CMK (cell line): ENCODE measurements at regions not wholly inside any gene's neighbourhood (a gene's known extent, or its start where the extent isn't known, plus 50 kb on each side); places are given as distances from the start of the nearest gene placed in this dataset.

Experiments used
- DNase-seq: peaks from one replicate; pipeline ENCODE4 v3.0.0-alpha.2; 2010; ENCODE audit warnings: low read depth

GRCh38 chr7:52980129-52980528 is 55.3 kb upstream of the POM121L12 start:
- DNase-seq, result no peak

- DNase-seq, result no peak
Observed at GRCh38 chr7:52973126-52973525, 62.3 kb upstream of the POM121L12 start.

- no peak for DNase-seq
Observed at GRCh38 chr7:52962402-52963076, 72.9 kb upstream of the POM121L12 start.

GRCh38 chr7:52961084-52961483 is 74.3 kb upstream of the POM121L12 start:
- no peak for DNase-seq

- DNase-seq, result no peak
Observed at GRCh38 chr7:52959878-52960660, 75.4 kb upstream of the POM121L12 start.

- DNase-seq, result no peak
Observed at GRCh38 chr7:52959336-52959735, 76.1 kb upstream of the POM121L12 start.

- no peak for DNase-seq
Observed at GRCh38 chr7:52958621-52959140, 76.8 kb upstream of the POM121L12 start.

- no peak for DNase-seq
Observed at GRCh38 chr7:52956379-52956915, 79.0 kb upstream of the POM121L12 start.

GRCh38 chr7:52955522-52955921 is 79.9 kb upstream of the POM121L12 start:
- no peak for DNase-seq

GRCh38 chr7:52944921-52945320 is 90.5 kb upstream of the POM121L12 start:
- DNase-seq, result no peak

GRCh38 chr7:52940481-52940880 is 95.0 kb upstream of the POM121L12 start:
- no peak for DNase-seq

GRCh38 chr7:52938455-52939133 is 96.8 kb upstream of the POM121L12 start:
- DNase-seq, result no peak

GRCh38 chr7:52936750-52937149 is 98.7 kb upstream of the POM121L12 start:
- DNase-seq, result peak; percentile 98

GRCh38 chr7:52928591-52928990 is 106.8 kb upstream of the POM121L12 start:
- DNase-seq, result no peak

- no peak for DNase-seq
Observed at GRCh38 chr7:52925332-52925731, 110.1 kb upstream of the POM121L12 start.

- no peak for DNase-seq
Observed at GRCh38 chr7:52920977-52921376, 114.5 kb upstream of the POM121L12 start.

- no peak for DNase-seq
Observed at GRCh38 chr7:52917982-52918578, 117.4 kb upstream of the POM121L12 start.

GRCh38 chr7:52911795-52912194 is 123.6 kb upstream of the POM121L12 start:
- DNase-seq, result no peak

GRCh38 chr7:52911326-52911725 is 124.1 kb upstream of the POM121L12 start:
- DNase-seq, result no peak

GRCh38 chr7:52909935-52910334 is 125.5 kb upstream of the POM121L12 start:
- DNase-seq, result no peak

GRCh38 chr7:52909131-52909530 is 126.3 kb upstream of the POM121L12 start:
- DNase-seq, result no peak

- no peak for DNase-seq
Observed at GRCh38 chr7:52897713-52898112, 137.7 kb upstream of the POM121L12 start.
